ENCODE measurements at regions not wholly inside any gene's neighbourhood (a gene's known extent, or its start where the extent isn't known, plus 50 kb on each side); places are given as distances from the start of the nearest gene placed in this dataset.

GRCh38 chr11:44361813-44362212, 51.9 kb upstream of the ALX4 start:
- no peak overlapping the region for H3K4me3 ChIP-seq (ENCODE audit: low read depth, low read length)
- H2BK12ac ChIP-seq (ENCODE audit: low read length): no peak overlapping the region
- H3K9ac ChIP-seq (ENCODE audit: low read length): no peak overlapping the region
- H3K23ac ChIP-seq (ENCODE audit: low read length): no peak overlapping the region
- H2BK5ac ChIP-seq (ENCODE audit: low read depth, low read length, poor library complexity): no peak overlapping the region
- no peak for DNase-seq
- no peak overlapping the region for H4K12ac ChIP-seq (ENCODE audit: low read depth, low read length)
- H2BK120ac ChIP-seq (ENCODE audit: insufficient read depth, low read length, poor library complexity): no peak overlapping the region
- H2AK5ac ChIP-seq (ENCODE audit: low read length): no peak overlapping the region
- no peak overlapping the region for H4K8ac ChIP-seq (ENCODE audit: low read depth, low read length)
- H3K4ac ChIP-seq (ENCODE audit: low read depth, low read length): no peak overlapping the region
- no peak overlapping the region for H3K27ac ChIP-seq (ENCODE audit: low read depth, low read length)
- H4K91ac ChIP-seq (ENCODE audit: low read depth, low read length): no peak overlapping the region
- no peak overlapping the region for H3K4me2 ChIP-seq (ENCODE audit: low read length)
- H3K18ac ChIP-seq (ENCODE audit: low read length): no peak overlapping the region
- no CpG with 5 or more reads among the region's 15 CpGs for WGBS (ENCODE audit: extremely low coverage, insufficient coverage, insufficient read length)
- no peaks in the 10 kb centered on the region for H3K4me1 ChIP-seq (ENCODE audit: control insufficient read depth in 1 of 2, insufficient read depth in 2 of 2, low read length in 2 of 2)
- H3K27me3 ChIP-seq (ENCODE audit: insufficient read depth, low read length): no peaks in the 10 kb centered on the region
- H2AFZ ChIP-seq (ENCODE audit: insufficient read depth, low read length, poor library complexity): no peak overlapping the region
- H3K9me3 ChIP-seq (ENCODE audit: insufficient read depth, low read depth, low read length): no peaks in the 10 kb centered on the region
- H3K79me2 ChIP-seq (ENCODE audit: control insufficient read depth, insufficient read depth, low read length, poor library complexity): no peaks in the 10 kb centered on the region
- no peaks in the 10 kb centered on the region for H3K36me3 ChIP-seq (ENCODE audit: control insufficient read depth in 1 of 2, insufficient read depth in 2 of 2, low read length in 2 of 2)
- no peak overlapping the region for H3K14ac ChIP-seq (ENCODE audit: low read length)
- no peaks in the 10 kb centered on the region for H3K79me1 ChIP-seq (ENCODE audit: low read length)

- WGBS (ENCODE audit: extremely low coverage, insufficient coverage, insufficient read length): no CpG with 5 or more reads among the region's 3 CpGs
- Histone ChIP-seq H2BK12ac (ENCODE audit: low read length) (no peak overlapping the region), H3K36me3 (ENCODE audit: control insufficient read depth in 1 of 2, insufficient read depth in 2 of 2, low read length in 2 of 2) (no peaks in the 10 kb centered on the region), H3K4me2 (ENCODE audit: low read length) (no peak overlapping the region), H4K8ac (ENCODE audit: low read depth, low read length) (no peak overlapping the region), H3K18ac (ENCODE audit: low read length) (no peak overlapping the region), H3K23ac (ENCODE audit: low read length) (no peak overlapping the region), H3K27ac (ENCODE audit: low read depth, low read length) (no peak overlapping the region), H3K79me1 (ENCODE audit: low read length) (no peaks in the 10 kb centered on the region), H3K79me2 (ENCODE audit: control insufficient read depth, insufficient read depth, low read length, poor library complexity) (no peaks in the 10 kb centered on the region), H3K4ac (ENCODE audit: low read depth, low read length) (no peak overlapping the region), H3K27me3 (ENCODE audit: insufficient read depth, low read length) (no peaks in the 10 kb centered on the region), H3K9me3 (ENCODE audit: insufficient read depth, low read depth, low read length) (no peaks in the 10 kb centered on the region), H3K4me1 (ENCODE audit: control insufficient read depth in 1 of 2, insufficient read depth in 2 of 2, low read length in 2 of 2) (no peaks in the 10 kb centered on the region), H2AFZ (ENCODE audit: insufficient read depth, low read length, poor library complexity) (no peak overlapping the region), H3K4me3 (ENCODE audit: low read depth, low read length) (no peak overlapping the region), H2BK120ac (ENCODE audit: insufficient read depth, low read length, poor library complexity) (no peak overlapping the region), H3K9ac (ENCODE audit: low read length) (no peak overlapping the region), H4K91ac (ENCODE audit: low read depth, low read length) (no peak overlapping the region), H4K12ac (ENCODE audit: low read depth, low read length) (no peak overlapping the region), H2BK5ac (ENCODE audit: low read depth, low read length, poor library complexity) (no peak overlapping the region), H3K14ac (ENCODE audit: low read length) (no peak overlapping the region), H2AK5ac (ENCODE audit: low read length) (no peak overlapping the region)
- DNase-seq: no peak
These were observed 53.2 kb upstream of the ALX4 start for GRCh38 chr11:44363116-44363515.

GRCh38 chr11:44364596-44364995, 54.7 kb upstream of the ALX4 start:
- Histone ChIP-seq H4K91ac (ENCODE audit: low read depth, low read length) (no peak overlapping the region), H3K14ac (ENCODE audit: low read length) (no peak overlapping the region), H3K23ac (ENCODE audit: low read length) (no peak overlapping the region), H3K9me3 (ENCODE audit: insufficient read depth, low read depth, low read length) (no peaks in the 10 kb centered on the region), H3K4me3 (ENCODE audit: low read depth, low read length) (no peak overlapping the region), H2BK120ac (ENCODE audit: insufficient read depth, low read length, poor library complexity) (no peak overlapping the region), H4K12ac (ENCODE audit: low read depth, low read length) (no peak overlapping the region), H3K9ac (ENCODE audit: low read length) (no peak overlapping the region), H3K36me3 (ENCODE audit: control insufficient read depth in 1 of 2, insufficient read depth in 2 of 2, low read length in 2 of 2) (no peaks in the 10 kb centered on the region), H2AFZ (ENCODE audit: insufficient read depth, low read length, poor library complexity) (no peak overlapping the region), H3K79me2 (ENCODE audit: control insufficient read depth, insufficient read depth, low read length, poor library complexity) (no peaks in the 10 kb centered on the region), H2AK5ac (ENCODE audit: low read length) (no peak overlapping the region), H4K8ac (ENCODE audit: low read depth, low read length) (no peak overlapping the region), H3K4me1 (ENCODE audit: control insufficient read depth in 1 of 2, insufficient read depth in 2 of 2, low read length in 2 of 2) (no peaks in the 10 kb centered on the region), H3K79me1 (ENCODE audit: low read length) (no peaks in the 10 kb centered on the region), H3K27ac (ENCODE audit: low read depth, low read length) (no peak overlapping the region), H2BK12ac (ENCODE audit: low read length) (no peak overlapping the region), H3K4ac (ENCODE audit: low read depth, low read length) (no peak overlapping the region), H2BK5ac (ENCODE audit: low read depth, low read length, poor library complexity) (no peak overlapping the region), H3K18ac (ENCODE audit: low read length) (no peak overlapping the region), H3K4me2 (ENCODE audit: low read length) (no peak overlapping the region), H3K27me3 (ENCODE audit: insufficient read depth, low read length) (no peaks in the 10 kb centered on the region)
- no peak for DNase-seq
- no CpG with 5 or more reads among the region's 3 CpGs for WGBS (ENCODE audit: extremely low coverage, insufficient coverage, insufficient read length)

- Histone ChIP-seq H2BK120ac (ENCODE audit: insufficient read depth, low read length, poor library complexity) (no peak overlapping the region), H3K4me3 (ENCODE audit: low read depth, low read length) (no peak overlapping the region), H3K4me2 (ENCODE audit: low read length) (no peak overlapping the region), H3K18ac (ENCODE audit: low read length) (no peak overlapping the region), H3K36me3 (ENCODE audit: control insufficient read depth in 1 of 2, insufficient read depth in 2 of 2, low read length in 2 of 2) (no peaks in the 10 kb centered on the region), H2BK5ac (ENCODE audit: low read depth, low read length, poor library complexity) (no peak overlapping the region), H3K27ac (ENCODE audit: low read depth, low read length) (no peak overlapping the region), H3K4ac (ENCODE audit: low read depth, low read length) (no peak overlapping the region), H3K9me3 (ENCODE audit: insufficient read depth, low read depth, low read length) (no peaks in the 10 kb centered on the region), H2BK12ac (ENCODE audit: low read length) (no peak overlapping the region), H4K8ac (ENCODE audit: low read depth, low read length) (no peak overlapping the region), H2AFZ (ENCODE audit: insufficient read depth, low read length, poor library complexity) (no peak overlapping the region), H4K12ac (ENCODE audit: low read depth, low read length) (no peak overlapping the region), H3K79me1 (ENCODE audit: low read length) (no peaks in the 10 kb centered on the region), H3K27me3 (ENCODE audit: insufficient read depth, low read length) (no peaks in the 10 kb centered on the region), H4K91ac (ENCODE audit: low read depth, low read length) (no peak overlapping the region), H3K9ac (ENCODE audit: low read length) (no peak overlapping the region), H3K4me1 (ENCODE audit: control insufficient read depth in 1 of 2, insufficient read depth in 2 of 2, low read length in 2 of 2) (no peaks in the 10 kb centered on the region), H3K79me2 (ENCODE audit: control insufficient read depth, insufficient read depth, low read length, poor library complexity) (no peaks in the 10 kb centered on the region), H3K23ac (ENCODE audit: low read length) (no peak overlapping the region), H3K14ac (ENCODE audit: low read length) (no peak overlapping the region), H2AK5ac (ENCODE audit: low read length) (no peak overlapping the region)
- no peak for DNase-seq
- WGBS (ENCODE audit: extremely low coverage, insufficient coverage, insufficient read length): no CpG with 5 or more reads among the region's 9 CpGs
These were observed 55.7 kb upstream of the ALX4 start for GRCh38 chr11:44365616-44366015.

Measured in trophoblast cell (in vitro differentiated cells and primary cell).